Pancreas (tissue), 10 donors: ENCODE measurements at regions not wholly inside any gene's neighbourhood (a gene's known extent, or its start where the extent isn't known, plus 50 kb on each side); places are given as distances from the start of the nearest gene placed in this dataset.
"Not testable (repeated sequence)": the region's sequence is repeated elsewhere in the genome, so short reads cannot be mapped to it uniquely, and the experiment has no call there.

ENCODE experiments used
- ATAC-seq, 4 donors: fragments of 200-7000 bp; cut with Tn5 transposase; one replicate each; pipeline versions ENCODE4 v1.8.0 to v1.9.1; 2020; ENCODE audit warnings: mild to moderate bottlenecking in 4 of 4, moderate library complexity in 4 of 4
- DNase-seq, 6 donors: peaks; one replicate each; pipeline ENCODE4 v3.0.0-alpha.2; 2020
- FAIRE-seq: peaks from 2 replicates; lab custom pipeline; 2012; peaks lifted over from hg19 to GRCh38; lab: Jason Lieb, UNC
- H3K27ac ChIP-seq, 4 donors: fragments of 200-600 bp; sonication (generic); 1 replicate in 3 of 4; 2 replicates in 1 of 4; pipeline versions ENCODE4 v1.5.0 to v1.8.0; 2020
- H3K27me3 ChIP-seq, 4 donors: fragments of 200-600 bp; one replicate each; pipeline ENCODE4 v1.8.0; 2021
- H3K36me3 ChIP-seq, 3 donors: fragments of 200-600 bp; sonication (generic) in 1 of 3; one replicate each; pipeline versions ENCODE4 v1.5.0 to v1.8.0; 2020 to 2021
- H3K4me1 ChIP-seq, 3 donors: fragments of 200-600 bp; one replicate each; pipeline ENCODE4 v1.8.0; 2021
- H3K4me3 ChIP-seq, 4 donors: fragments of 200-600 bp; sonication (generic) in 2 of 4; one replicate each; pipeline versions ENCODE4 v1.5.0 to v1.8.0; 2020 to 2021
- H3K9me3 ChIP-seq, 4 donors: fragments of 200-600 bp; one replicate each; pipeline ENCODE4 v1.8.0; 2021
- WGBS, 2 donors: extraction: QIAGEN DNeasy Blood & Tissue Kit; methylation state at CpG; one replicate each; pipeline ENCODE4 v1.1.7; 2013; 5-methylcytosine and 5-hydroxymethylcytosine counted together
- intact Hi-C, 3 donors: fragments of 100-400 bp; cut with DNase I; formaldehyde crosslinking; loops; one replicate each; pipeline versions ENCODE4 v1.11.1 to v1.14.2; 2022
- TF ChIP-seq, protein P1 (sequence below), 4 donors: fragments of 200-600 bp; sonication (generic) in 3 of 4; IDR thresholded peaks; one replicate each; pipeline versions ENCODE4 v1.5.0 to v1.8.0; 2021; ENCODE audit warnings: antibody characterized with exemption in 4 of 4
- donor health status: healthy with polysubstance abuse.
- donor health status: DM: no; HTN: no; CAD: no; lungs with moderate emphysema.
- donor health status: DM: no; HTN: no; CAD: no.
- donor health status: control.
- donor health status: control.
- donor health status: Bipolar disorder and iron deficiency.
- donor health status: DM: yes; HTN: yes; CAD: no.
- donor health status: DM: no; HTN: no; CAD: no.
- donor health status: DM: no; HTN: no; CAD: no.
- donor health status: DM: yes; HTN: yes; CAD: no.

DNA sequence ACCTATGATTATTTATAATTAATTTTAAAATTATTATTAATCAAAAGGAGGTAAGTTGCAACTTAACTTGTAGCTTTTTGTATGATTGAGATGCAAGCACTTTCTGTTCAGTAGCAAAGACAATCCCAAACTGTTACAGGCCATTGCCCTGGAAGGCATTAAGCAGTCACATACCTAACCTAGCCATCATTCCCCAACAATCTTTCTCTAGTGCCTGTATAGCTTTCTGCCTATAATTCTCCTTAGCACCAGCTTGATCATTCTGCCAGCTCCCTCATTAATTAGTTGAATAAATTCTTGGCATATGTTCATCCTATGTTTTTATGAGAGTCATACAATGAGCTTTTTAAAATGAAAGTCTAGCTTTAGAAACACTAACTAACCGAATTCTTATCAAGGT is 178.9 kb upstream of the TMEM106B start:
- H3K36me3 ChIP-seq, result no peaks in the 10 kb centered on the region
- TF ChIP-seq, protein P1, sequence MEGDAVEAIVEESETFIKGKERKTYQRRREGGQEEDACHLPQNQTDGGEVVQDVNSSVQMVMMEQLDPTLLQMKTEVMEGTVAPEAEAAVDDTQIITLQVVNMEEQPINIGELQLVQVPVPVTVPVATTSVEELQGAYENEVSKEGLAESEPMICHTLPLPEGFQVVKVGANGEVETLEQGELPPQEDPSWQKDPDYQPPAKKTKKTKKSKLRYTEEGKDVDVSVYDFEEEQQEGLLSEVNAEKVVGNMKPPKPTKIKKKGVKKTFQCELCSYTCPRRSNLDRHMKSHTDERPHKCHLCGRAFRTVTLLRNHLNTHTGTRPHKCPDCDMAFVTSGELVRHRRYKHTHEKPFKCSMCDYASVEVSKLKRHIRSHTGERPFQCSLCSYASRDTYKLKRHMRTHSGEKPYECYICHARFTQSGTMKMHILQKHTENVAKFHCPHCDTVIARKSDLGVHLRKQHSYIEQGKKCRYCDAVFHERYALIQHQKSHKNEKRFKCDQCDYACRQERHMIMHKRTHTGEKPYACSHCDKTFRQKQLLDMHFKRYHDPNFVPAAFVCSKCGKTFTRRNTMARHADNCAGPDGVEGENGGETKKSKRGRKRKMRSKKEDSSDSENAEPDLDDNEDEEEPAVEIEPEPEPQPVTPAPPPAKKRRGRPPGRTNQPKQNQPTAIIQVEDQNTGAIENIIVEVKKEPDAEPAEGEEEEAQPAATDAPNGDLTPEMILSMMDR (IDR thresholded peaks at IDR 0.05), result no peak
- H3K27me3 ChIP-seq, result no peaks in the 10 kb centered on the region
- H3K9me3 ChIP-seq, result no peaks in the 10 kb centered on the region
- WGBS, 2 donors, result 48 to 69% methylated on average over 1 of the region's 1 CpG
- ATAC-seq (no peak), DNase-seq (no peak), FAIRE-seq (no peak)
- no peak overlapping the region for H3K4me3 ChIP-seq
- intact Hi-C loops, result no loop called here
- no peak overlapping the region for H3K27ac ChIP-seq
- no peaks in the 10 kb centered on the region for H3K4me1 ChIP-seq

DNA sequence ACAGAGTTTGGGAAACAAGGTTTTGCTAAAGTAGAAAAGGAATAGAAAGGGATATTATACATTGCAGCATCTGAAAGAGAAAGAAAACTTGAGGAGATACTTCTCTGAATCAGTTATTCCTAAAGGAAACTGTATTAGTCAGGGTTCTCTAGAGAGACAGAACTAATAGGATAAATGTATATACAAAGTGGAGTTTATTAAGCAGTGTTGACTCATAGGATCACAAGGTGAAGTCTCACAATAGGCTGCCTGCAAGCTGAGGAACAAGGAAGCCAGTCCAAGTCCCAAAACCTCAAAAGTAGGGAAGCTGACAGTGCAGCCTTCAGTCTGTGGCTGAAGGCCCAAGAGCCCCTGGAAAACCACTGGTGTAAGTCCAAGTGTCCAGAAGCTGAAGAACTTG is 167.6 kb upstream of the TMEM106B start:
- DNase-seq, intact Hi-C loops, H3K27ac ChIP-seq, FAIRE-seq, H3K4me3 ChIP-seq, H3K9me3 ChIP-seq, ATAC-seq, H3K27me3 ChIP-seq, H3K36me3 ChIP-seq, H3K4me1 ChIP-seq: not testable (repeated sequence)

GRCh38 chr7:12052211-12052610 is 158.9 kb upstream of the TMEM106B start:
- H3K4me3 ChIP-seq, result no peak overlapping the region
- WGBS, 2 donors, result 86 to 90% methylated on average over 2 of the region's 2 CpGs
- no peaks in the 10 kb centered on the region for H3K4me1 ChIP-seq
- no peak for DNase-seq
- intact Hi-C loops, result no loop called here
- H3K9me3 ChIP-seq, result no peaks in the 10 kb centered on the region
- H3K27ac ChIP-seq, result no peak overlapping the region
- no peak for ATAC-seq
- no peaks in the 10 kb centered on the region for H3K27me3 ChIP-seq
- TF ChIP-seq, protein P1 (IDR thresholded peaks at IDR 0.05), result no peak
- no peak for FAIRE-seq
- H3K36me3 ChIP-seq, result no peaks in the 10 kb centered on the region

- Histone ChIP-seq H3K4me1 (no peaks in the 10 kb centered on the region), H3K27ac (no peak overlapping the region), H3K9me3 (no peaks in the 10 kb centered on the region), H3K36me3 (no peaks in the 10 kb centered on the region), H3K4me3 (no peak overlapping the region), H3K27me3 (no peaks in the 10 kb centered on the region)
- TF ChIP-seq, protein P1 (IDR thresholded peaks at IDR 0.05), result no peak
- FAIRE-seq (no peak), ATAC-seq (no peak), DNase-seq (no peak)
- 47 to 68% methylated on average over 5 of the region's 5 CpGs for WGBS, 2 donors
- intact Hi-C loops, result no loop called here
These were observed 157.5 kb upstream of the TMEM106B start for GRCh38 chr7:12053561-12053960.

- Histone ChIP-seq H3K27ac (no peak overlapping the region), H3K4me1 (no peaks in the 10 kb centered on the region), H3K27me3 (no peaks in the 10 kb centered on the region), H3K4me3 (no peak overlapping the region), H3K9me3 (no peaks in the 10 kb centered on the region), H3K36me3 (no peaks in the 10 kb centered on the region)
- ATAC-seq, result no peak
- intact Hi-C loops, result no loop called here
- no peak for DNase-seq
- TF ChIP-seq, protein P1 (IDR thresholded peaks at IDR 0.05), result no peak
- no peak for FAIRE-seq
These were observed 156.3 kb upstream of the TMEM106B start for GRCh38 chr7:12054830-12055229.

GRCh38 chr7:12056381-12056780 is 154.7 kb upstream of the TMEM106B start:
- intact Hi-C loops, result no loop called here
- TF ChIP-seq, protein P1 (IDR thresholded peaks at IDR 0.05), result no peak
- no peaks in the 10 kb centered on the region for H3K9me3 ChIP-seq
- no peak for ATAC-seq
- H3K4me3 ChIP-seq, result no peak overlapping the region
- no peaks in the 10 kb centered on the region for H3K36me3 ChIP-seq
- no peak overlapping the region for H3K27ac ChIP-seq
- DNase-seq, result no peak
- H3K4me1 ChIP-seq, result no peaks in the 10 kb centered on the region
- no peak for FAIRE-seq
- H3K27me3 ChIP-seq, result no peaks in the 10 kb centered on the region
